ENCODE measurements at regions not wholly inside any gene's neighbourhood (a gene's known extent, or its start where the extent isn't known, plus 50 kb on each side); places are given as distances from the start of the nearest gene placed in this dataset.
"Not testable (repeated sequence)": the region's sequence is repeated elsewhere in the genome, so short reads cannot be mapped to it uniquely, and the experiment has no call there.

- BruUV-seq (replicated peaks), result no TSS peak
- Histone ChIP-seq H4K20me1 (ENCODE audit: low read length) (no peaks in the 10 kb centered on the region), H3K9me2 (replicated peaks; ENCODE audit: low read length) (no peaks in the 10 kb centered on the region), H3K79me2 (ENCODE audit: low read length) (no peaks in the 10 kb centered on the region), H3K36me3 (ENCODE audit: low read depth, low read length) (no peaks in the 10 kb centered on the region), H2AFZ (ENCODE audit: low read length) (no peak overlapping the region), H3K4me1 (ENCODE audit: insufficient read depth, low read length) (no peaks in the 10 kb centered on the region), H3K4me2 (ENCODE audit: low read length) (no peak overlapping the region), H3K9ac (ENCODE audit: low read length) (no peak overlapping the region), H3K4me3 (ENCODE audit: low read length) (no peak overlapping the region), H3K9me3 (ENCODE audit: low read length) (no peaks in the 10 kb centered on the region), H3K27ac (ENCODE audit: low read length) (no peak overlapping the region), H3K27me3 (ENCODE audit: low read length) (no peaks in the 10 kb centered on the region), H3F3A (ENCODE audit: low read length, unreplicated experiment) (no peaks in the 10 kb centered on the region)
- TF ChIP-seq CTCF (conservative IDR thresholded peaks at IDR 0.05; ENCODE audit: low read depth, low read length) (no peak), EZH2 (IDR thresholded peaks at IDR 0.05; ENCODE audit: low read length, unreplicated experiment) (no peak), EZH2phosphoT487 (IDR thresholded peaks at IDR 0.05; ENCODE audit: borderline replicate concordance, low read length) (no peak)
- intact Hi-C loops (cut with micrococcal nuclease), result no loop called here
- DNase-seq (no peak), ATAC-seq (no peak)
- ChIA-PET CTCF (no interaction called here), POLR2A (ENCODE audit: unreplicated experiment) (no interaction called here)
Measured at GRCh38 chr6:28618898-28619555, 93.3 kb downstream of the GPX5 start.

GRCh38 chr6:28621268-28621667, 95.6 kb downstream of the GPX5 start:
- H4K20me1 ChIP-seq (ENCODE audit: low read length); H3K9me2 ChIP-seq (replicated peaks; ENCODE audit: low read length); H2AFZ ChIP-seq (ENCODE audit: low read length); CTCF ChIA-PET; H3K9ac ChIP-seq (ENCODE audit: low read length); H3K79me2 ChIP-seq (ENCODE audit: low read length); H3K27me3 ChIP-seq (ENCODE audit: low read length); H3K4me2 ChIP-seq (ENCODE audit: low read length); ATAC-seq; H3K9me3 ChIP-seq (ENCODE audit: low read length); H3K36me3 ChIP-seq (ENCODE audit: low read depth, low read length); H3K4me1 ChIP-seq (ENCODE audit: insufficient read depth, low read length); H3F3A ChIP-seq (ENCODE audit: low read length, unreplicated experiment); intact Hi-C loops (cut with micrococcal nuclease); POLR2A ChIA-PET (ENCODE audit: unreplicated experiment); H3K27ac ChIP-seq (ENCODE audit: low read length); H3K4me3 ChIP-seq (ENCODE audit: low read length); BruUV-seq (replicated peaks); DNase-seq: not testable (repeated sequence)

- H4K20me1 ChIP-seq (ENCODE audit: low read length); H3F3A ChIP-seq (ENCODE audit: low read length, unreplicated experiment); H3K9ac ChIP-seq (ENCODE audit: low read length); H3K4me2 ChIP-seq (ENCODE audit: low read length); H2AFZ ChIP-seq (ENCODE audit: low read length); H3K4me1 ChIP-seq (ENCODE audit: insufficient read depth, low read length); DNase-seq; BruUV-seq (replicated peaks); H3K36me3 ChIP-seq (ENCODE audit: low read depth, low read length); POLR2A ChIA-PET (ENCODE audit: unreplicated experiment); H3K9me2 ChIP-seq (replicated peaks; ENCODE audit: low read length); H3K27me3 ChIP-seq (ENCODE audit: low read length); ATAC-seq; intact Hi-C loops (cut with micrococcal nuclease); H3K27ac ChIP-seq (ENCODE audit: low read length); H3K4me3 ChIP-seq (ENCODE audit: low read length); H3K79me2 ChIP-seq (ENCODE audit: low read length); CTCF ChIA-PET; H3K9me3 ChIP-seq (ENCODE audit: low read length): not testable (repeated sequence)
Measured at GRCh38 chr6:28623242-28623641, 97.6 kb downstream of the GPX5 start.

GRCh38 chr6:28626386-28626785, 100.7 kb downstream of the GPX5 start:
- H3K27ac ChIP-seq (ENCODE audit: low read length); H3K4me2 ChIP-seq (ENCODE audit: low read length); CTCF ChIA-PET; H3K4me1 ChIP-seq (ENCODE audit: insufficient read depth, low read length); POLR2A ChIA-PET (ENCODE audit: unreplicated experiment); H3F3A ChIP-seq (ENCODE audit: low read length, unreplicated experiment); H3K9me2 ChIP-seq (replicated peaks; ENCODE audit: low read length); DNase-seq; H3K36me3 ChIP-seq (ENCODE audit: low read depth, low read length); H3K9me3 ChIP-seq (ENCODE audit: low read length); BruUV-seq (replicated peaks); H3K79me2 ChIP-seq (ENCODE audit: low read length); H3K4me3 ChIP-seq (ENCODE audit: low read length); H2AFZ ChIP-seq (ENCODE audit: low read length); intact Hi-C loops (cut with micrococcal nuclease); H3K9ac ChIP-seq (ENCODE audit: low read length); H3K27me3 ChIP-seq (ENCODE audit: low read length); H4K20me1 ChIP-seq (ENCODE audit: low read length); ATAC-seq: not testable (repeated sequence)

All from PC-3 (cell line).